GM13977 (cell line): ENCODE measurements at regions not wholly inside any gene's neighbourhood (a gene's known extent, or its start where the extent isn't known, plus 50 kb on each side); places are given as distances from the start of the nearest gene placed in this dataset.

Experiments
- DNase-seq: peaks from one replicate; pipeline ENCODE4 v3.0.0; 2012; ENCODE audit warnings: low spot score
- CTCF ChIP-seq: IDR thresholded peaks from 2 replicates; pipeline ENCODE4 v1.5.1; 2012; ENCODE audit warnings: mild to moderate bottlenecking, control low read depth; ENCODE audit not compliant: insufficient read depth; ENCODE audit errors: extremely low read depth, missing control alignments
- in situ Hi-C: fragments of 300-500 bp; cut with MboI; formaldehyde crosslinking; loops from one replicate; pipeline ENCODE4 v1.12.0; 2022; ENCODE audit warnings: low sequenced_read_pairs, low pct_unique_long_range_greater_than_20kb, mixed read lengths, inconsistent platforms; ENCODE audit not compliant: unreplicated experiment

GRCh38 chr2:79260848-79261247 is 101.3 kb upstream of the REG3A start:
- no peak for TF ChIP-seq CTCF
- in situ Hi-C loops: no loop called here
- no peak for DNase-seq

- no peak for TF ChIP-seq CTCF
- no peak for DNase-seq
- in situ Hi-C loops: no loop called here
Observed at GRCh38 chr2:79259959-79260358, 100.4 kb upstream of the REG3A start.

GRCh38 chr2:79259296-79259695 is 99.7 kb upstream of the REG3A start:
- no peak for DNase-seq
- no peak for TF ChIP-seq CTCF
- in situ Hi-C loops: no loop called here

GRCh38 chr2:79253243-79253774 is 93.8 kb upstream of the REG3A start:
- in situ Hi-C loops: no loop called here
- DNase-seq: no peak
- TF ChIP-seq CTCF: no peak

GRCh38 chr2:79250656-79251055 is 91.1 kb upstream of the REG3A start:
- no peak for DNase-seq
- in situ Hi-C loops: no loop called here
- no peak for TF ChIP-seq CTCF

- no peak for DNase-seq
- in situ Hi-C loops: no loop called here
- TF ChIP-seq CTCF: no peak
Observed at GRCh38 chr2:79248776-79249175, 89.2 kb upstream of the REG3A start.

- DNase-seq: no peak
- in situ Hi-C loops: no loop called here
- TF ChIP-seq CTCF: peak; percentile 20
Observed at GRCh38 chr2:79235135-79235534, 75.6 kb upstream of the REG3A start.
